GM18519 (cell line): ENCODE measurements at regions not wholly inside any gene's neighbourhood (a gene's known extent, or its start where the extent isn't known, plus 50 kb on each side); places are given as distances from the start of the nearest gene placed in this dataset.

Experiments
- ATAC-seq: cut with Tn5 transposase; IDR thresholded peaks from one replicate; pipeline ENCODE4 v1.9.1; 2021; ENCODE audit warnings: mild to moderate bottlenecking, moderate library complexity; ENCODE audit not compliant: unreplicated experiment, low FRiP score

- ATAC-seq, result no peak
These were observed 141.9 kb upstream of the LGALSL start for GRCh38 chr2:64311948-64312621.

GRCh38 chr2:64312622-64313397 is 141.2 kb upstream of the LGALSL start:
- no peak for ATAC-seq

GRCh38 chr2:64313398-64313723 is 140.6 kb upstream of the LGALSL start:
- no peak for ATAC-seq

GRCh38 chr2:64315291-64315960 is 138.5 kb upstream of the LGALSL start:
- no peak for ATAC-seq

GRCh38 chr2:64317707-64318475 is 136.1 kb upstream of the LGALSL start:
- no peak for ATAC-seq

- ATAC-seq, result no peak
These were observed 135.6 kb upstream of the LGALSL start for GRCh38 chr2:64318476-64318748.

GRCh38 chr2:64319896-64320295 is 134.1 kb upstream of the LGALSL start:
- ATAC-seq, result no peak

GRCh38 chr2:64322433-64322832 is 131.5 kb upstream of the LGALSL start:
- ATAC-seq, result no peak

- ATAC-seq, result no peak
These were observed 130.8 kb upstream of the LGALSL start for GRCh38 chr2:64323197-64323596.

GRCh38 chr2:64324746-64325410 is 129.1 kb upstream of the LGALSL start:
- no peak for ATAC-seq

GRCh38 chr2:64325477-64325851 is 128.5 kb upstream of the LGALSL start:
- ATAC-seq, result no peak

- peak; percentile 85 for ATAC-seq
These were observed 127.9 kb upstream of the LGALSL start for GRCh38 chr2:64325852-64326577.

- no peak for ATAC-seq
These were observed 127.3 kb upstream of the LGALSL start for GRCh38 chr2:64326578-64327050.

GRCh38 chr2:64327129-64327509 is 126.8 kb upstream of the LGALSL start:
- ATAC-seq, result no peak

- ATAC-seq, result no peak
These were observed 126.2 kb upstream of the LGALSL start for GRCh38 chr2:64327510-64328414.

- ATAC-seq, result no peak
These were observed 125.6 kb upstream of the LGALSL start for GRCh38 chr2:64328415-64328722.

GRCh38 chr2:64328756-64329155 is 125.2 kb upstream of the LGALSL start:
- ATAC-seq, result no peak

- no peak for ATAC-seq
These were observed 124.1 kb upstream of the LGALSL start for GRCh38 chr2:64329848-64330247.
